Urinary bladder (tissue), 3 donors: ENCODE measurements at regions not wholly inside any gene's neighbourhood (a gene's known extent, or its start where the extent isn't known, plus 50 kb on each side); places are given as distances from the start of the nearest gene placed in this dataset.

Experiments used
- DNase-seq: peaks from one replicate; pipeline ENCODE4 v3.0.0-alpha.2; 2015; ENCODE audit errors: extremely low spot score
- H3K27ac ChIP-seq: one replicate; pipeline ENCODE4 v1.5.1; 2013; ENCODE audit warnings: low read depth, mild to moderate bottlenecking, moderate library complexity
- H3K36me3 ChIP-seq: one replicate; pipeline ENCODE4 v1.6.1; 2013; ENCODE audit warnings: mild to moderate bottlenecking, moderate library complexity; ENCODE audit not compliant: insufficient read depth
- H3K4me1 ChIP-seq: one replicate; pipeline ENCODE4 v1.6.1; 2013; ENCODE audit warnings: mild to moderate bottlenecking, moderate library complexity; ENCODE audit not compliant: insufficient read depth
- H3K4me3 ChIP-seq: one replicate; pipeline ENCODE4 v1.5.1; 2013; ENCODE audit warnings: low read depth, low read length
- WGBS: extraction: QIAGEN DNeasy Blood & Tissue Kit; methylation state at CpG from one replicate; pipeline ENCODE4 v1.1.7; 2013; 5-methylcytosine and 5-hydroxymethylcytosine counted together
- donor health status: healthy with polysubstance abuse.
- donor health status: healthy.

- Histone ChIP-seq H3K27ac (no peak overlapping the region), H3K36me3 (no peaks in the 10 kb centered on the region), H3K4me3 (no peak overlapping the region), H3K4me1 (no peaks in the 10 kb centered on the region)
- no peak for DNase-seq
- 80% methylated on average over 26 of the region's 26 CpGs for WGBS
Observed at GRCh38 chr4:1561286-1561990, 122.7 kb downstream of the FAM53A start.

- H3K4me1 ChIP-seq = no peaks in the 10 kb centered on the region
- H3K36me3 ChIP-seq = no peaks in the 10 kb centered on the region
- no peak for DNase-seq
- H3K4me3 ChIP-seq = no peak overlapping the region
- no peak overlapping the region for H3K27ac ChIP-seq
- WGBS = 86% methylated on average over 40 of the region's 40 CpGs
Observed at GRCh38 chr4:1559896-1560650, 124.0 kb downstream of the FAM53A start.

- Histone ChIP-seq H3K27ac (no peak overlapping the region), H3K4me1 (no peaks in the 10 kb centered on the region), H3K4me3 (no peak overlapping the region), H3K36me3 (no peaks in the 10 kb centered on the region)
- WGBS = 60% methylated on average over 10 of the region's 10 CpGs
- DNase-seq = no peak
Observed at GRCh38 chr4:1558205-1558604, 125.9 kb downstream of the FAM53A start.

GRCh38 chr4:1557221-1557597 lies 126.9 kb downstream of the FAM53A start:
- WGBS = 60% methylated on average over 13 of the region's 13 CpGs
- no peak for DNase-seq
- no peak overlapping the region for H3K27ac ChIP-seq
- no peaks in the 10 kb centered on the region for H3K4me1 ChIP-seq
- no peaks in the 10 kb centered on the region for H3K36me3 ChIP-seq
- no peak overlapping the region for H3K4me3 ChIP-seq

- WGBS = 19% methylated on average over 31 of the region's 31 CpGs
- DNase-seq = no peak
- H3K4me1 ChIP-seq = no peaks in the 10 kb centered on the region
- H3K27ac ChIP-seq = no peak overlapping the region
- no peak overlapping the region for H3K4me3 ChIP-seq
- no peaks in the 10 kb centered on the region for H3K36me3 ChIP-seq
Observed at GRCh38 chr4:1556541-1557220, 127.4 kb downstream of the FAM53A start.

GRCh38 chr4:1554876-1555265 lies 129.2 kb downstream of the FAM53A start:
- 81% methylated on average over 16 of the region's 16 CpGs for WGBS
- Histone ChIP-seq H3K4me1 (no peaks in the 10 kb centered on the region), H3K27ac (no peak overlapping the region), H3K4me3 (no peak overlapping the region), H3K36me3 (no peaks in the 10 kb centered on the region)
- DNase-seq = no peak

- DNase-seq = no peak
- 75% methylated on average over 26 of the region's 26 CpGs for WGBS
- Histone ChIP-seq H3K36me3 (no peaks in the 10 kb centered on the region), H3K4me1 (no peaks in the 10 kb centered on the region), H3K27ac (no peak overlapping the region), H3K4me3 (no peak overlapping the region)
Observed at GRCh38 chr4:1554246-1554875, 129.8 kb downstream of the FAM53A start.

GRCh38 chr4:1553365-1553764 lies 130.7 kb downstream of the FAM53A start:
- DNase-seq = no peak
- Histone ChIP-seq H3K27ac (no peak overlapping the region), H3K4me3 (no peak overlapping the region), H3K36me3 (no peaks in the 10 kb centered on the region), H3K4me1 (no peaks in the 10 kb centered on the region)
- 81% methylated on average over 18 of the region's 18 CpGs for WGBS

GRCh38 chr4:1552451-1552850 lies 131.7 kb downstream of the FAM53A start:
- no peak overlapping the region for H3K4me3 ChIP-seq
- H3K27ac ChIP-seq = no peak overlapping the region
- DNase-seq = no peak
- H3K4me1 ChIP-seq = no peaks in the 10 kb centered on the region
- H3K36me3 ChIP-seq = no peaks in the 10 kb centered on the region
- WGBS = 70% methylated on average over 17 of the region's 17 CpGs

GRCh38 chr4:1551211-1551610 lies 132.9 kb downstream of the FAM53A start:
- no peak overlapping the region for H3K4me3 ChIP-seq
- no peaks in the 10 kb centered on the region for H3K4me1 ChIP-seq
- H3K36me3 ChIP-seq = no peaks in the 10 kb centered on the region
- H3K27ac ChIP-seq = no peak overlapping the region
- 89% methylated on average over 6 of the region's 6 CpGs for WGBS
- DNase-seq = no peak

GRCh38 chr4:1550122-1551070 lies 133.7 kb downstream of the FAM53A start:
- no peak overlapping the region for H3K27ac ChIP-seq
- 59% methylated on average over 26 of the region's 26 CpGs for WGBS
- no peaks in the 10 kb centered on the region for H3K4me1 ChIP-seq
- H3K36me3 ChIP-seq = no peaks in the 10 kb centered on the region
- no peak overlapping the region for H3K4me3 ChIP-seq
- no peak for DNase-seq

GRCh38 chr4:1549638-1550035 lies 134.5 kb downstream of the FAM53A start:
- Histone ChIP-seq H3K27ac (no peak overlapping the region), H3K4me3 (no peak overlapping the region), H3K36me3 (no peaks in the 10 kb centered on the region), H3K4me1 (no peaks in the 10 kb centered on the region)
- no peak for DNase-seq
- 77% methylated on average over 11 of the region's 11 CpGs for WGBS
